Stimulated activated naive CD8-positive, alpha-beta T cell treated with anti-CD3 and anti-CD28 coated beads, Interleukin-15, Interleukin-2, amounts not matched to agents 100 ng/mL and 50 ng/mL, for 24 hours (primary cell): ENCODE measurements at regions not wholly inside any gene's neighbourhood (a gene's known extent, or its start where the extent isn't known, plus 50 kb on each side); places are given as distances from the start of the nearest gene placed in this dataset.

Experiments used
- H3K27ac Mint-ChIP-seq: one replicate; pipeline ENCODE4 v1.8.0; 2021; ENCODE audit warnings: mild to moderate bottlenecking, mixed read lengths
- H3K27me3 Mint-ChIP-seq: one replicate; pipeline ENCODE4 v1.8.0; 2021; ENCODE audit warnings: mixed read lengths
- H3K36me3 Mint-ChIP-seq: one replicate; pipeline ENCODE4 v1.8.0; 2021; ENCODE audit warnings: low read depth, mixed read lengths
- H3K4me1 Mint-ChIP-seq: one replicate; pipeline ENCODE4 v1.8.0; 2021; ENCODE audit warnings: low read depth, mixed read lengths
- H3K4me3 Mint-ChIP-seq: one replicate; pipeline ENCODE4 v1.8.0; 2021; ENCODE audit warnings: mild to moderate bottlenecking, mixed read lengths
- H3K9me3 Mint-ChIP-seq: one replicate; pipeline ENCODE4 v1.8.0; 2021; ENCODE audit warnings: mixed read lengths

- Mint-ChIP-seq H3K4me1 (peaks cover 5% of the 10 kb centered on the region), H3K9me3 (no peaks in the 10 kb centered on the region), H3K36me3 (no peaks in the 10 kb centered on the region), H3K27me3 (no peaks in the 10 kb centered on the region), H3K27ac (no peak overlapping the region), H3K4me3 (no peak overlapping the region)
Observed at GRCh38 chr2:64848945-64849344, 140.3 kb upstream of the SLC1A4 start.

GRCh38 chr2:64850642-64851041, 138.6 kb upstream of the SLC1A4 start:
- Mint-ChIP-seq H3K36me3 (no peaks in the 10 kb centered on the region), H3K4me1 (peaks cover 5% of the 10 kb centered on the region), H3K27me3 (no peaks in the 10 kb centered on the region), H3K4me3 (no peak overlapping the region), H3K27ac (no peak overlapping the region), H3K9me3 (no peaks in the 10 kb centered on the region)

- H3K27me3 Mint-ChIP-seq = no peaks in the 10 kb centered on the region
- no peaks in the 10 kb centered on the region for H3K36me3 Mint-ChIP-seq
- H3K9me3 Mint-ChIP-seq = no peaks in the 10 kb centered on the region
- no peak overlapping the region for H3K4me3 Mint-ChIP-seq
- peaks cover 5% of the 10 kb centered on the region for H3K4me1 Mint-ChIP-seq
- H3K27ac Mint-ChIP-seq = peak overlapping the region; percentile 42
Observed at GRCh38 chr2:64852771-64853241, 136.4 kb upstream of the SLC1A4 start.

GRCh38 chr2:64853306-64853705, 135.9 kb upstream of the SLC1A4 start:
- H3K27me3 Mint-ChIP-seq = no peaks in the 10 kb centered on the region
- H3K27ac Mint-ChIP-seq = peak overlapping the region; percentile 42
- peaks cover 5% of the 10 kb centered on the region for H3K4me1 Mint-ChIP-seq
- H3K4me3 Mint-ChIP-seq = no peak overlapping the region
- H3K36me3 Mint-ChIP-seq = no peaks in the 10 kb centered on the region
- H3K9me3 Mint-ChIP-seq = no peaks in the 10 kb centered on the region

- Mint-ChIP-seq H3K27ac (no peak overlapping the region), H3K9me3 (no peaks in the 10 kb centered on the region), H3K4me3 (no peak overlapping the region), H3K27me3 (no peaks in the 10 kb centered on the region), H3K36me3 (no peaks in the 10 kb centered on the region), H3K4me1 (peaks cover 5% of the 10 kb centered on the region)
Observed at GRCh38 chr2:64853894-64854293, 135.3 kb upstream of the SLC1A4 start.

GRCh38 chr2:64854773-64855237, 134.4 kb upstream of the SLC1A4 start:
- Mint-ChIP-seq H3K27ac (no peak overlapping the region), H3K4me1 (peaks cover 5% of the 10 kb centered on the region), H3K9me3 (no peaks in the 10 kb centered on the region), H3K4me3 (no peak overlapping the region), H3K27me3 (no peaks in the 10 kb centered on the region), H3K36me3 (no peaks in the 10 kb centered on the region)

GRCh38 chr2:64857581-64858471, 131.4 kb upstream of the SLC1A4 start:
- Mint-ChIP-seq H3K27ac (no peak overlapping the region), H3K4me1 (peaks cover 5% of the 10 kb centered on the region), H3K4me3 (no peak overlapping the region), H3K36me3 (no peaks in the 10 kb centered on the region), H3K9me3 (no peaks in the 10 kb centered on the region), H3K27me3 (no peaks in the 10 kb centered on the region)

GRCh38 chr2:64858541-64859311, 130.5 kb upstream of the SLC1A4 start:
- Mint-ChIP-seq H3K36me3 (no peaks in the 10 kb centered on the region), H3K4me1 (no peaks in the 10 kb centered on the region), H3K27me3 (no peaks in the 10 kb centered on the region), H3K9me3 (no peaks in the 10 kb centered on the region), H3K27ac (no peak overlapping the region), H3K4me3 (peak overlapping the region; percentile 4)

GRCh38 chr2:64859312-64860212, 129.6 kb upstream of the SLC1A4 start:
- H3K27me3 Mint-ChIP-seq = no peaks in the 10 kb centered on the region
- peak overlapping the region; percentile 29 for H3K27ac Mint-ChIP-seq
- H3K36me3 Mint-ChIP-seq = no peaks in the 10 kb centered on the region
- no peaks in the 10 kb centered on the region for H3K9me3 Mint-ChIP-seq
- H3K4me1 Mint-ChIP-seq = no peaks in the 10 kb centered on the region
- H3K4me3 Mint-ChIP-seq = peak overlapping the region; percentile 4

- Mint-ChIP-seq H3K4me3 (no peak overlapping the region), H3K9me3 (no peaks in the 10 kb centered on the region), H3K36me3 (no peaks in the 10 kb centered on the region), H3K27ac (no peak overlapping the region), H3K4me1 (no peaks in the 10 kb centered on the region), H3K27me3 (no peaks in the 10 kb centered on the region)
Observed at GRCh38 chr2:64860276-64860885, 128.8 kb upstream of the SLC1A4 start.

- H3K27ac Mint-ChIP-seq = no peak overlapping the region
- H3K4me1 Mint-ChIP-seq = no peaks in the 10 kb centered on the region
- no peaks in the 10 kb centered on the region for H3K27me3 Mint-ChIP-seq
- H3K4me3 Mint-ChIP-seq = no peak overlapping the region
- H3K36me3 Mint-ChIP-seq = no peaks in the 10 kb centered on the region
- H3K9me3 Mint-ChIP-seq = no peaks in the 10 kb centered on the region
Observed at GRCh38 chr2:64860936-64861335, 128.3 kb upstream of the SLC1A4 start.

- H3K27ac Mint-ChIP-seq = no peak overlapping the region
- H3K36me3 Mint-ChIP-seq = no peaks in the 10 kb centered on the region
- no peaks in the 10 kb centered on the region for H3K4me1 Mint-ChIP-seq
- H3K4me3 Mint-ChIP-seq = no peak overlapping the region
- H3K9me3 Mint-ChIP-seq = no peaks in the 10 kb centered on the region
- no peaks in the 10 kb centered on the region for H3K27me3 Mint-ChIP-seq
Observed at GRCh38 chr2:64861452-64862397, 127.5 kb upstream of the SLC1A4 start.

GRCh38 chr2:64862623-64863022, 126.6 kb upstream of the SLC1A4 start:
- Mint-ChIP-seq H3K9me3 (no peaks in the 10 kb centered on the region), H3K27ac (no peak overlapping the region), H3K27me3 (no peaks in the 10 kb centered on the region), H3K36me3 (no peaks in the 10 kb centered on the region), H3K4me1 (no peaks in the 10 kb centered on the region), H3K4me3 (no peak overlapping the region)
